ENCODE measurements at regions not wholly inside any gene's neighbourhood (a gene's known extent, or its start where the extent isn't known, plus 50 kb on each side); places are given as distances from the start of the nearest gene placed in this dataset.

DNA sequence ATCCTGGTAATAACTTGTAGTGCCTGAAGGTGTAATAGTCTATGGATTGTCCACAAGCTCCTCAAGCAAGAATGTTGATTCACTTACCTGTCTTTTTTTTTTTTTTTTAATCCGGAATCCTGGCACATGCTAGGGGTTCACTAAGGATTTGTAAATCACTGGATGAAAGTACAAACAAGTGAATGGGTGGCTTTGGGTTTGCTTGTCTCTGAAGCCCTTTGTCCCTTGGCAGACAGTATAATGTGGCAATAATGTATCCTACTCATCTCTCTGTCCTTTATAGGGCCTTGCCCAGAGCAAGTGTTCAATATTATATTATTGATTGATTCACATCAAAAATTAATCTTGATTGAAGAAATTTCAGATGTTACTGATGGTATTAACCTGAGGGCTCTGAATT lies 334.0 kb upstream of the CPEB2 start:
- POLR2A ChIA-PET (ENCODE audit: partially characterized antibody) = no interaction called here
- CTCF ChIA-PET (ENCODE audit: partially characterized antibody) = no interaction called here
- no peak for TF ChIP-seq TAF7 (optimal IDR thresholded peaks at IDR 0.05; ENCODE audit: borderline replicate concordance, low read depth, low read length)
- TF ChIP-seq NRF1 (IDR thresholded peaks at IDR 0.05; ENCODE audit: low read depth, low read length) = no peak
- TF ChIP-seq EP300 (IDR thresholded peaks at IDR 0.05; ENCODE audit: borderline replicate concordance in 1 of 2, low read depth in 2 of 2, low read length in 2 of 2) = no peak
- TF ChIP-seq TAF1 (IDR thresholded peaks at IDR 0.05; ENCODE audit: low read depth, low read length) = no peak
- TF ChIP-seq JUN (IDR thresholded peaks at IDR 0.05; ENCODE audit: low read depth, low read length) = no peak
- TF ChIP-seq FOSL1 (IDR thresholded peaks at IDR 0.05; ENCODE audit: insufficient read depth, low read depth, low read length) = no peak
- TF ChIP-seq CEBPB (IDR thresholded peaks at IDR 0.05; ENCODE audit: low read depth, low read length) = no peak
- TF ChIP-seq CHD2 (IDR thresholded peaks at IDR 0.05; ENCODE audit: low read length) = no peak
- TF ChIP-seq SUZ12 (IDR thresholded peaks at IDR 0.05; ENCODE audit: low read length) = no peak
- no peak for TF ChIP-seq RAD21 (IDR thresholded peaks at IDR 0.05 in 1 of 2, conservative IDR thresholded peaks at IDR 0.05 in 1 of 2; ENCODE audit: low read depth in 2 of 2, low read length in 2 of 2)
- TF ChIP-seq EGR1 (IDR thresholded peaks at IDR 0.05; ENCODE audit: borderline replicate concordance, low read depth, low read length) = no peak
- TF ChIP-seq JUND (IDR thresholded peaks at IDR 0.05; ENCODE audit: low read length) = no peak
- no peak for TF ChIP-seq SRF (IDR thresholded peaks at IDR 0.05; ENCODE audit: low read depth, low read length)
- no peak for TF ChIP-seq TEAD4 (IDR thresholded peaks at IDR 0.05; ENCODE audit: low read depth, low read length)

More for the DNA sequence above, 334.0 kb upstream of the CPEB2 start:
- H2BK15ac ChIP-seq (ENCODE audit: low read length) = no peak overlapping the region
- no peak overlapping the region for H4K5ac ChIP-seq (ENCODE audit: insufficient read length, low read depth, low read length)
- no peak for FAIRE-seq
- H3K4ac ChIP-seq (replicated peaks; ENCODE audit: insufficient read length, low read depth, low read length) = no peak overlapping the region
- no peak overlapping the region for H3K4me2 ChIP-seq (ENCODE audit: insufficient read depth in 1 of 2, low read depth in 2 of 2, low read length in 2 of 2)
- H3K23ac ChIP-seq (ENCODE audit: insufficient read length) = no peak overlapping the region
- no peak overlapping the region for H2BK120ac ChIP-seq (replicated peaks; ENCODE audit: low read depth, low read length)
- H2AK5ac ChIP-seq (ENCODE audit: low read depth, low read length) = no peak overlapping the region
- no peaks in the 10 kb centered on the region for H3K79me1 ChIP-seq (ENCODE audit: low read depth, low read length)
- H2BK5ac ChIP-seq (ENCODE audit: low read depth, low read length) = no peak overlapping the region
- H2BK12ac ChIP-seq (ENCODE audit: low read depth, low read length) = no peak overlapping the region
- no peak overlapping the region for H4K91ac ChIP-seq (replicated peaks; ENCODE audit: insufficient read length, low read length)
- H3K4me3 ChIP-seq (ENCODE audit: extremely low read depth in 1 of 4, insufficient read depth in 2 of 4, low read depth in 3 of 4, low read length in 4 of 4) = no peak overlapping the region
- no peaks in the 10 kb centered on the region for H3K23me2 ChIP-seq (ENCODE audit: low read depth, low read length)
- H3K9me3 ChIP-seq (ENCODE audit: insufficient read depth in 2 of 2, low read depth in 1 of 2, low read length in 1 of 2) = peaks cover 8 to 12% of the 10 kb centered on the region in 2 experiments; a peak in 3 of 4 replicates
- WGBS, 2 experiments (ENCODE audit: extremely low coverage in 1 of 2, insufficient coverage in 1 of 2, insufficient read length in 1 of 2, insufficient replicate concordance in 2 of 2, low coverage in 1 of 2, low lambda C conversion rate in 2 of 2, missing lambda C conversion rate in 1 of 2) = 100% methylated on average over 1 of the region's 1 CpG; no CpG with 5 or more reads in 1 of the 2 experiments
- no peak overlapping the region for H3K18ac ChIP-seq (ENCODE audit: extremely low read depth, low read length)
- no peaks in the 10 kb centered on the region for H4K20me1 ChIP-seq (replicated peaks in 1 of 2; ENCODE audit: control insufficient read depth in 1 of 2, insufficient read depth in 2 of 2, low read length in 2 of 2)
- no peak overlapping the region for H2BK20ac ChIP-seq (ENCODE audit: low read length)
- no peak overlapping the region for H2AFZ ChIP-seq (ENCODE audit: low read length)
- no peaks in the 10 kb centered on the region for H3K36me3 ChIP-seq (ENCODE audit: control insufficient read depth in 2 of 4, insufficient read depth in 4 of 4, low read length in 3 of 4)
- no peak for DNase-seq (ENCODE audit: low read depth in 1 of 2, low spot score in 2 of 2)
- no peak overlapping the region for H3K14ac ChIP-seq (ENCODE audit: insufficient read length)
- no peaks in the 10 kb centered on the region; a peak in 1 of 7 replicates for H3K4me1 ChIP-seq (replicated peaks in 1 of 4; ENCODE audit: control insufficient read depth in 3 of 4, insufficient read depth in 4 of 4, low read length in 3 of 4)
- H4K8ac ChIP-seq (ENCODE audit: extremely low read depth, insufficient read depth, low read length) = no peak overlapping the region
- no peak overlapping the region for H3K27ac ChIP-seq (ENCODE audit: low read depth, low read length)
- H3K56ac ChIP-seq (replicated peaks; ENCODE audit: insufficient read length, low read depth, low read length) = no peak overlapping the region
- H3K27me3 ChIP-seq (replicated peaks in 1 of 4; ENCODE audit: control insufficient read depth in 3 of 4, extremely low read depth in 1 of 4, insufficient read depth in 3 of 4, low read length in 3 of 4) = no peaks in the 10 kb centered on the region
- no peaks in the 10 kb centered on the region for H3K79me2 ChIP-seq (ENCODE audit: control insufficient read depth in 1 of 2, insufficient read depth in 2 of 2, low read length in 2 of 2)
- no peak overlapping the region for H3K9ac ChIP-seq (replicated peaks in 1 of 4; ENCODE audit: extremely low read depth in 1 of 4, low read depth in 3 of 4, low read length in 3 of 4)

All from H1 (cell line).